GM12878 (cell line): ENCODE measurements at regions not wholly inside any gene's neighbourhood (a gene's known extent, or its start where the extent isn't known, plus 50 kb on each side); places are given as distances from the start of the nearest gene placed in this dataset.

ENCODE experiments used
- ATAC-seq: fragments of 200-7000 bp; cut with Tn5 transposase; 3 replicates; pipeline ENCODE4 v1.9.1; 2020; ENCODE audit warnings: mild to moderate bottlenecking, moderate library complexity
- BruUV-seq: library from RNA; stranded (reverse); fragments of 400-500 nt; replicated peaks from 2 replicates; lab custom pipeline; 2021; lab: Mats Ljungman, UMichigan
- CTCF ChIA-PET: fragments of 300-600 bp; sonication (Branson Sonifier 250); formaldehyde crosslinking; extraction: SDS; loops from one replicate; lab custom pipeline; 2021; ENCODE audit warnings: inconsistent platforms; lab: Yijun Ruan, JAX
- POLR2A ChIA-PET: fragments of 350-600 bp; formaldehyde crosslinking; extraction: SDS; loops from one replicate; lab custom pipeline; 2021; ENCODE audit warnings: inconsistent platforms; lab: Charles Lee
- RAD21 ChIA-PET: fragments of 300-600 bp; sonication (Branson Sonifier 250); formaldehyde crosslinking; loops from one replicate; lab custom pipeline; 2023; ENCODE audit warnings: antibody characterized with exemption; ENCODE audit not compliant: unreplicated experiment; lab: Charles Lee
- SMC1A ChIA-PET: fragments of 300-600 bp; sonication (Branson Sonifier 250); formaldehyde crosslinking; loops from one replicate; lab custom pipeline; 2023; ENCODE audit not compliant: unreplicated experiment, uncharacterized antibody; lab: Charles Lee
- DNase-seq: peaks from one replicate; pipeline ENCODE4 v3.0.0-alpha.2; 2011; ENCODE audit warnings: low read depth, low spot score
- FAIRE-seq: peaks from 3 replicates; lab custom pipeline; 2011; peaks lifted over from hg19 to GRCh38; lab: Jason Lieb, UNC
- H2AFZ ChIP-seq: 2 replicates; pipeline ENCODE4 v1.6.0; 2011; ENCODE audit warnings: low read depth, low read length, control low read depth; ENCODE audit not compliant: control insufficient read depth
- H3K27ac ChIP-seq: 2 replicates; pipeline ENCODE4 v1.5.1; 2011; ENCODE audit warnings: control low read depth; ENCODE audit not compliant: control insufficient read depth, insufficient read depth
- H3K27me3 ChIP-seq, 2 experiments: replicated peaks in 1 of 2; 2 replicates each; pipeline versions ENCODE4 v1.6.0 to v1.6.1; 2011; ENCODE audit warnings: low read length in 1 of 2; ENCODE audit not compliant: control insufficient read depth in 2 of 2, insufficient read depth in 2 of 2
- H3K36me3 ChIP-seq, 2 experiments: 2 replicates each; pipeline ENCODE4 v1.5.1; 2011; ENCODE audit warnings: low read length in 1 of 2; ENCODE audit not compliant: control insufficient read depth in 2 of 2, insufficient read depth in 2 of 2
- H3K4me1 ChIP-seq: 2 replicates; pipeline ENCODE4 v1.6.1; 2011; ENCODE audit warnings: mild to moderate bottlenecking, low read length, moderate library complexity, mixed read lengths; ENCODE audit not compliant: control insufficient read depth, insufficient read depth
- H3K4me2 ChIP-seq: 2 replicates; pipeline ENCODE4 v1.6.0; 2011; ENCODE audit warnings: control low read depth; ENCODE audit not compliant: control insufficient read depth, insufficient read depth
- H3K4me3 ChIP-seq: fragments of 200-600 bp; sonication (generic); 2 replicates; pipeline ENCODE4 v1.5.1; 2016
- H3K79me2 ChIP-seq: 2 replicates; pipeline ENCODE4 v1.6.0; 2011; ENCODE audit warnings: low read length; ENCODE audit not compliant: control insufficient read depth, insufficient read depth
- H3K9ac ChIP-seq: 2 replicates; pipeline ENCODE4 v1.8.0; 2011; ENCODE audit warnings: low read length, control low read depth, mixed read lengths; ENCODE audit not compliant: control insufficient read depth, insufficient read depth
- H3K9me3 ChIP-seq: replicated peaks from 3 replicates; pipeline ENCODE4 v1.5.1; 2011; ENCODE audit warnings: mild to moderate bottlenecking, low read length; ENCODE audit not compliant: control insufficient read depth, insufficient read depth
- H4K20me1 ChIP-seq: 2 replicates; pipeline ENCODE4 v1.6.0; 2011; ENCODE audit not compliant: control insufficient read depth, insufficient read depth
- BCL3 ChIP-seq: IDR thresholded peaks from 2 replicates; pipeline ENCODE4 v1.6.1; 2011; ENCODE audit warnings: borderline replicate concordance, low read depth, mild to moderate bottlenecking, moderate library complexity, low read length; ENCODE audit not compliant: insufficient read depth, poor library complexity, severe bottlenecking
- CBX5 ChIP-seq: sonication (generic); IDR thresholded peaks from 2 replicates; pipeline ENCODE4 v1.6.1; 2016; ENCODE audit warnings: low read depth, moderate library complexity, mild to moderate bottlenecking, inconsistent platforms
- FOXK2 ChIP-seq: fragments of 450-650 bp; IDR thresholded peaks from 2 replicates; pipeline ENCODE4 v1.6.1; 2017; ENCODE audit warnings: mild to moderate bottlenecking, moderate library complexity
- FOXM1 ChIP-seq: IDR thresholded peaks from 2 replicates; pipeline ENCODE4 v1.6.1; 2012; ENCODE audit warnings: low read depth, mild to moderate bottlenecking, inconsistent platforms, low read length, moderate library complexity
- IKZF2 ChIP-seq, 2 experiments: fragments of 450-650 bp; IDR thresholded peaks; 2 replicates each; pipeline ENCODE4 v1.6.1; 2017; ENCODE audit warnings: mild to moderate bottlenecking in 2 of 2, moderate library complexity in 2 of 2
- IRF3 ChIP-seq: fragments of 450-650 bp; IDR thresholded peaks from 2 replicates; pipeline ENCODE4 v1.6.1; 2014; ENCODE audit warnings: mild to moderate bottlenecking
- NKRF ChIP-seq: fragments of 450-650 bp; conservative IDR thresholded peaks from 2 replicates; pipeline ENCODE4 v1.6.1; 2017; ENCODE audit warnings: mild to moderate bottlenecking, moderate library complexity
- POLR2A ChIP-seq: IDR thresholded peaks from 2 replicates; pipeline ENCODE4 v1.6.1; 2011; ENCODE audit warnings: low read depth, mild to moderate bottlenecking, low read length
- POLR2AphosphoS2 ChIP-seq: IDR thresholded peaks from 2 replicates; pipeline ENCODE4 v1.6.1; 2011; ENCODE audit warnings: low read depth, mild to moderate bottlenecking, low read length, improper control_type of control experiment, moderate library complexity
- RFX5 ChIP-seq: IDR thresholded peaks from 2 replicates; pipeline ENCODE4 v1.6.1; 2011; ENCODE audit warnings: low read depth, low read length, improper control_type of control experiment
- SP1 ChIP-seq: IDR thresholded peaks from one replicate; pipeline ENCODE4 v1.6.1; 2011; ENCODE audit warnings: low read depth, low read length
- SPI1 ChIP-seq: IDR thresholded peaks from 2 replicates; pipeline ENCODE4 v1.6.1; 2011; ENCODE audit warnings: low read depth, mild to moderate bottlenecking, low read length, moderate library complexity, borderline replicate concordance; ENCODE audit not compliant: insufficient read depth
- ZNF217 ChIP-seq: fragments of 450-650 bp; IDR thresholded peaks from 2 replicates; pipeline ENCODE4 v1.6.1; 2017; ENCODE audit warnings: antibody characterized with exemption, mild to moderate bottlenecking
- ZNF384 ChIP-seq: IDR thresholded peaks from 2 replicates; pipeline ENCODE4 v1.6.1; 2012; ENCODE audit warnings: low read depth, mild to moderate bottlenecking, low read length, improper control_type of control experiment, borderline replicate concordance
- WGBS: methylation state at CpG from one replicate; pipeline ENCODE4 v1.1.6; 2016; ENCODE audit warnings: low lambda C conversion rate; ENCODE audit not compliant: insufficient replicate concordance, insufficient coverage; ENCODE audit errors: missing lambda C conversion rate; 5-methylcytosine and 5-hydroxymethylcytosine counted together
- in situ Hi-C: fragments of 300-500 bp; cut with MboI; formaldehyde crosslinking; loops from 9 replicates; pipeline ENCODE4 v1.14.3; 2018; ENCODE audit warnings: mixed read lengths
- intact Hi-C: fragments of 100-400 bp; cut with micrococcal nuclease; formaldehyde crosslinking; loops from one replicate; pipeline ENCODE4 v1.14.2; 2022; ENCODE audit not compliant: unreplicated experiment

GRCh38 chr2:171630089-171630770, 57.0 kb upstream of the DYNC1I2 start:
- H3K79me2 ChIP-seq = no peaks in the 10 kb centered on the region
- no peak overlapping the region for H3K4me2 ChIP-seq
- H2AFZ ChIP-seq = no peak overlapping the region
- ChIA-PET SMC1A (no interaction called here), POLR2A (no interaction called here), RAD21 (no interaction called here), CTCF (interaction anchor here (1.3 to 1.8 kb wide), 2 partner anchors 31 to 56 kb away, joined by 3 to 5 read pairs; no protein-coding TSS in a partner anchor)
- no peaks in the 10 kb centered on the region for H3K4me1 ChIP-seq
- H3K27ac ChIP-seq = no peak overlapping the region
- no peak for DNase-seq
- no peak overlapping the region for H3K4me3 ChIP-seq
- no peaks in the 10 kb centered on the region for H3K36me3 ChIP-seq
- no TSS peak for BruUV-seq
- no peak overlapping the region for H3K9ac ChIP-seq
- intact Hi-C loops = no loop called here
- H3K27me3 ChIP-seq = no peaks in the 10 kb centered on the region
- TF ChIP-seq ZNF384 (no peak), NKRF (no peak), RFX5 (no peak), CBX5 (no peak), FOXM1 (no peak), POLR2A (no peak), SPI1 (no peak), SP1 (no peak), BCL3 (no peak), IKZF2 (IDR thresholded peaks at IDR 0.05) (no peak), ZNF217 (no peak), FOXK2 (no peak), IRF3 (no peak), POLR2AphosphoS2 (no peak)
- 91% methylated on average over 3 of the region's 3 CpGs for WGBS
- no peak for FAIRE-seq
- H3K9me3 ChIP-seq = no peaks in the 10 kb centered on the region; the same call in 1 of the 3 replicates
- no peak for ATAC-seq
- in situ Hi-C loops = no loop called here
- no peaks in the 10 kb centered on the region for H4K20me1 ChIP-seq
